Gastrocnemius medialis (tissue), 4 donors: ENCODE measurements at regions not wholly inside any gene's neighbourhood (a gene's known extent, or its start where the extent isn't known, plus 50 kb on each side); places are given as distances from the start of the nearest gene placed in this dataset.

ENCODE experiments used
- CTCF ChIP-seq, 5 experiments: fragments of 450-650 bp in 3 of 5; fragments of 200-600 bp in 2 of 5; sonication (generic) in 2 of 5; IDR thresholded peaks in 4 of 5; conservative IDR thresholded peaks in 1 of 5; 1 replicate in 4 of 5; 2 replicates in 1 of 5; pipeline ENCODE4 v1.5.1; 2016 to 2019; ENCODE audit warnings: antibody characterized with exemption in 5 of 5, mild to moderate bottlenecking in 3 of 5, moderate library complexity in 3 of 5
- POLR2A ChIP-seq, 2 donors: fragments of 450-650 bp; IDR thresholded peaks; one replicate each; pipeline ENCODE4 v1.6.1; 2017; ENCODE audit warnings: antibody characterized with exemption in 2 of 2, mild to moderate bottlenecking in 2 of 2, moderate library complexity in 2 of 2

- TF ChIP-seq POLR2A (IDR thresholded peaks at IDR 0.05) (no peak), CTCF (IDR thresholded peaks at IDR 0.05 in 4 of 5, conservative IDR thresholded peaks at IDR 0.05 in 1 of 5) (no peak)
These were observed 1995.9 kb upstream of the SEL1L start for GRCh38 chr14:83529531-83529930.
